ENCODE measurements at regions not wholly inside any gene's neighbourhood (a gene's known extent, or its start where the extent isn't known, plus 50 kb on each side); places are given as distances from the start of the nearest gene placed in this dataset.

DNA sequence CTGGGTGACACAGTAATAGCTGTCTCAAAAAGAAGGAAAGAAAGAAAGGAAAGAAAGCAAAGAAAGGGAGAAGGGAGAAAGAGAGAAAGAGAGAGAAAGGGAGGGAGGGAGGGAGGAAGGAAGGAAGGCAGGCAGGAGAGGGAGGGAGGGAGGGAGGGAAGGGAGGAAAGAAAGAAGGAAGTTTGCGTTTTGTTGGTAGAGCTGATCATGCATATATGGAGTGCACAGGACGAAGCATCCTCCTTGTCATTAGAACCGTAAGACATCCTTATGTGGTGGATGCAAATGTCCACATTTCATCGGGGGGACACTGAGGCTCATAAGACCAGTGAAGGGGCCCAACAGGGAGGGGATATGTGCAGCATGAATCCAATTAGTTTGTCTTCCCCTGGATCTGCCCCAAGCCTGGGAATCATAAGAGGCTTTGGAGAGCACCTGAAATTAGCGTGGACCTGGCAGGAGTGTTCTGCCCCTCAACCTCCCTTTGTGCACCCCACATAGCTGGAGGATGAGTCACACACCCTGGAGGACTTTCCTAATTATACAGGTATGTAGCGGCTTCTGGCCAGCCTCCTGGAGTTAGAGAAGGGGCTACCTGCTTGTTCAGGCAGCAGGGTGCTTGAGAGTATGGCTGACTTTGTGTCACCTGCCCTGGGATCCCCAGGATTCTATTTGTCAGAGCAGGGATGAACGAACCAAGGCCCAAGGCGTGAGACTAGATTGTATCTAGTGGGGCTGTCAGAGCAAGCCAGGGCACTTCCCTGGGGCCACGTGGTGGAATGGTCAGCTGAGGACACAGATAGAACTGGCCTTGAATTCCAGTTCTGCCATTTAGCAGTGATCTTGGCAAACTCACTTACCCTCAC, 119.7 kb upstream of the CD82 start:
- TF ChIP-seq GATA3 (IDR thresholded peaks at IDR 0.05; ENCODE audit: low read depth, low read length) (no peak), GATA2 (IDR thresholded peaks at IDR 0.05; ENCODE audit: low read depth, low read length) (no peak)

All from SH-SY5Y (cell line).